GM23338 (cell line): ENCODE measurements at regions not wholly inside any gene's neighbourhood (a gene's known extent, or its start where the extent isn't known, plus 50 kb on each side); places are given as distances from the start of the nearest gene placed in this dataset.

Source experiments
- CREB1 ChIP-seq: fragments of 250-450 bp; sonication (Bioruptor Pico); IDR thresholded peaks from 2 replicates; pipeline ENCODE4 v1.5.0; 2020; ENCODE audit warnings: low read depth, mild to moderate bottlenecking, moderate library complexity
- EZH2 ChIP-seq: fragments of 200-600 bp; sonication (generic); IDR thresholded peaks from one replicate; pipeline ENCODE4 v1.8.0; 2017; ENCODE audit warnings: antibody characterized with exemption, mild to moderate bottlenecking, low read depth; ENCODE audit not compliant: unreplicated experiment
- JUNB ChIP-seq: IDR thresholded peaks from one replicate; pipeline ENCODE4 v1.6.1; 2016; ENCODE audit warnings: antibody characterized with exemption; ENCODE audit not compliant: unreplicated experiment
- NANOG ChIP-seq: IDR thresholded peaks from 2 replicates; pipeline ENCODE4 v1.6.1; 2016; ENCODE audit warnings: antibody characterized with exemption, borderline replicate concordance
- POLR2AphosphoS5 ChIP-seq: IDR thresholded peaks from 2 replicates; pipeline ENCODE4 v1.6.1; 2016; ENCODE audit warnings: antibody characterized with exemption, low read depth
- ZNF114 ChIP-seq: fragments of 250-450 bp; sonication (Bioruptor Pico); IDR thresholded peaks from 2 replicates; pipeline ENCODE4 v1.5.0; 2020; ENCODE audit warnings: mild to moderate bottlenecking, moderate library complexity
- ZNF331 ChIP-seq: fragments of 250-450 bp; sonication (Bioruptor Pico); IDR thresholded peaks from 2 replicates; pipeline ENCODE4 v1.5.0; 2020; ENCODE audit warnings: low read depth, mild to moderate bottlenecking, moderate library complexity
- TF ChIP-seq, protein P1 (sequence below), 2 experiments: fragments of 200-600 bp in 1 of 2; sonication (generic) in 1 of 2; conservative IDR thresholded peaks; 2 replicates each; pipeline versions ENCODE4 v1.5.1 to v1.6.1; 2016 to 2017; ENCODE audit warnings: antibody characterized with exemption in 2 of 2, low read depth in 2 of 2, mild to moderate bottlenecking in 2 of 2, moderate library complexity in 1 of 2
- TF ChIP-seq, protein P2 (sequence below): IDR thresholded peaks from one replicate; pipeline ENCODE4 v1.6.1; 2018; ENCODE audit warnings: antibody characterized with exemption; ENCODE audit not compliant: unreplicated experiment
- TF ChIP-seq, protein P3 (sequence below): IDR thresholded peaks from 2 replicates; pipeline ENCODE4 v1.6.1; 2016; ENCODE audit warnings: antibody characterized with exemption

DNA sequence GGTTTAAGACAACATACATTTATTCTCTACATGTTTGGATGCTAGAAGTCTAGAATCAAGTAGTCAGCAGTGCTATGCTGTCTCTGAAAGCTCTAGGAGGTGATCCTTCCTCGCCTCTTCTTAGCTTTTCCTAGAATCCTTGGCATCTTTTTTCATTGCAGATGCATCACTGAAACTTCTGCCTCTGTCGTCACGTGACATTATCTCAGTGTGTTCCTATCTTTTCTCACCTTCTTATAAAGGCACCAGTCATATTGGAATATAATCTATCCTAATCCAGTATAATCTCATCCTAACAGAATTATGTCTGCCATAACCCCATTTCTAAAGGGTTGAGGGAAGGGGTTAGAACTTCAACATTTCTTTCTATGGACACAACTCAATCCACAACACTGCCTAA, 851.2 kb upstream of the CRIM1 start:
- TF ChIP-seq, protein P1, sequence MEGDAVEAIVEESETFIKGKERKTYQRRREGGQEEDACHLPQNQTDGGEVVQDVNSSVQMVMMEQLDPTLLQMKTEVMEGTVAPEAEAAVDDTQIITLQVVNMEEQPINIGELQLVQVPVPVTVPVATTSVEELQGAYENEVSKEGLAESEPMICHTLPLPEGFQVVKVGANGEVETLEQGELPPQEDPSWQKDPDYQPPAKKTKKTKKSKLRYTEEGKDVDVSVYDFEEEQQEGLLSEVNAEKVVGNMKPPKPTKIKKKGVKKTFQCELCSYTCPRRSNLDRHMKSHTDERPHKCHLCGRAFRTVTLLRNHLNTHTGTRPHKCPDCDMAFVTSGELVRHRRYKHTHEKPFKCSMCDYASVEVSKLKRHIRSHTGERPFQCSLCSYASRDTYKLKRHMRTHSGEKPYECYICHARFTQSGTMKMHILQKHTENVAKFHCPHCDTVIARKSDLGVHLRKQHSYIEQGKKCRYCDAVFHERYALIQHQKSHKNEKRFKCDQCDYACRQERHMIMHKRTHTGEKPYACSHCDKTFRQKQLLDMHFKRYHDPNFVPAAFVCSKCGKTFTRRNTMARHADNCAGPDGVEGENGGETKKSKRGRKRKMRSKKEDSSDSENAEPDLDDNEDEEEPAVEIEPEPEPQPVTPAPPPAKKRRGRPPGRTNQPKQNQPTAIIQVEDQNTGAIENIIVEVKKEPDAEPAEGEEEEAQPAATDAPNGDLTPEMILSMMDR (conservative IDR thresholded peaks at IDR 0.05; ENCODE audit: low read depth in 2 of 2) = no peak
- TF ChIP-seq CREB1 (CRISPR knock-in tag) = no peak
- TF ChIP-seq EZH2 = no peak
- no peak for TF ChIP-seq POLR2AphosphoS5
- TF ChIP-seq, protein P2, sequence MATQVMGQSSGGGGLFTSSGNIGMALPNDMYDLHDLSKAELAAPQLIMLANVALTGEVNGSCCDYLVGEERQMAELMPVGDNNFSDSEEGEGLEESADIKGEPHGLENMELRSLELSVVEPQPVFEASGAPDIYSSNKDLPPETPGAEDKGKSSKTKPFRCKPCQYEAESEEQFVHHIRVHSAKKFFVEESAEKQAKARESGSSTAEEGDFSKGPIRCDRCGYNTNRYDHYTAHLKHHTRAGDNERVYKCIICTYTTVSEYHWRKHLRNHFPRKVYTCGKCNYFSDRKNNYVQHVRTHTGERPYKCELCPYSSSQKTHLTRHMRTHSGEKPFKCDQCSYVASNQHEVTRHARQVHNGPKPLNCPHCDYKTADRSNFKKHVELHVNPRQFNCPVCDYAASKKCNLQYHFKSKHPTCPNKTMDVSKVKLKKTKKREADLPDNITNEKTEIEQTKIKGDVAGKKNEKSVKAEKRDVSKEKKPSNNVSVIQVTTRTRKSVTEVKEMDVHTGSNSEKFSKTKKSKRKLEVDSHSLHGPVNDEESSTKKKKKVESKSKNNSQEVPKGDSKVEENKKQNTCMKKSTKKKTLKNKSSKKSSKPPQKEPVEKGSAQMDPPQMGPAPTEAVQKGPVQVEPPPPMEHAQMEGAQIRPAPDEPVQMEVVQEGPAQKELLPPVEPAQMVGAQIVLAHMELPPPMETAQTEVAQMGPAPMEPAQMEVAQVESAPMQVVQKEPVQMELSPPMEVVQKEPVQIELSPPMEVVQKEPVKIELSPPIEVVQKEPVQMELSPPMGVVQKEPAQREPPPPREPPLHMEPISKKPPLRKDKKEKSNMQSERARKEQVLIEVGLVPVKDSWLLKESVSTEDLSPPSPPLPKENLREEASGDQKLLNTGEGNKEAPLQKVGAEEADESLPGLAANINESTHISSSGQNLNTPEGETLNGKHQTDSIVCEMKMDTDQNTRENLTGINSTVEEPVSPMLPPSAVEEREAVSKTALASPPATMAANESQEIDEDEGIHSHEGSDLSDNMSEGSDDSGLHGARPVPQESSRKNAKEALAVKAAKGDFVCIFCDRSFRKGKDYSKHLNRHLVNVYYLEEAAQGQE = no peak
- TF ChIP-seq, protein P3, sequence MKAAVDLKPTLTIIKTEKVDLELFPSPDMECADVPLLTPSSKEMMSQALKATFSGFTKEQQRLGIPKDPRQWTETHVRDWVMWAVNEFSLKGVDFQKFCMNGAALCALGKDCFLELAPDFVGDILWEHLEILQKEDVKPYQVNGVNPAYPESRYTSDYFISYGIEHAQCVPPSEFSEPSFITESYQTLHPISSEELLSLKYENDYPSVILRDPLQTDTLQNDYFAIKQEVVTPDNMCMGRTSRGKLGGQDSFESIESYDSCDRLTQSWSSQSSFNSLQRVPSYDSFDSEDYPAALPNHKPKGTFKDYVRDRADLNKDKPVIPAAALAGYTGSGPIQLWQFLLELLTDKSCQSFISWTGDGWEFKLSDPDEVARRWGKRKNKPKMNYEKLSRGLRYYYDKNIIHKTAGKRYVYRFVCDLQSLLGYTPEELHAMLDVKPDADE = no peak
- TF ChIP-seq ZNF114 (CRISPR knock-in tag) = no peak
- no peak for TF ChIP-seq NANOG
- TF ChIP-seq JUNB = no peak
- TF ChIP-seq ZNF331 (CRISPR knock-in tag) = no peak
